ENCODE measurements at regions not wholly inside any gene's neighbourhood (a gene's known extent, or its start where the extent isn't known, plus 50 kb on each side); places are given as distances from the start of the nearest gene placed in this dataset.
"Not testable (repeated sequence)": the region's sequence is repeated elsewhere in the genome, so short reads cannot be mapped to it uniquely, and the experiment has no call there.

DNA sequence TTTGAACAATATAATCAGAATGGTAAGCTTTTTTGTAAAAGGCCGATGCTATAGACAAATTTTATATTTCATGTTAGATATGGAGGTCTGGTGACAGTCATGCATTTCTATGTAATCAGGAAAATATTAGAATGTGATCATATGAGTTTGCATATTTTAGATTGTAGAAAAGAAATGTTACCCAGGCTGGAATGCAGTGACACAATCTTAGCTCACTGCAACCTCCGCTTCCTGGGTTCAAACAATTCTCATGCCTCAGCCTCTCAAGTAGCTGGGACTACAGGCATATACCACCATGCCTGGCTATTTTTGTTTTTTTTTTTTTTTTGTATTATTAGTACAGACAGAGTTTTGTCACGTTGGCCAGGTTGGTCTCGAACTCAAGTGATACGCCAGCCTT, 152.0 kb downstream of the LMLN start (continued):
- TF ChIP-seq, protein P1, sequence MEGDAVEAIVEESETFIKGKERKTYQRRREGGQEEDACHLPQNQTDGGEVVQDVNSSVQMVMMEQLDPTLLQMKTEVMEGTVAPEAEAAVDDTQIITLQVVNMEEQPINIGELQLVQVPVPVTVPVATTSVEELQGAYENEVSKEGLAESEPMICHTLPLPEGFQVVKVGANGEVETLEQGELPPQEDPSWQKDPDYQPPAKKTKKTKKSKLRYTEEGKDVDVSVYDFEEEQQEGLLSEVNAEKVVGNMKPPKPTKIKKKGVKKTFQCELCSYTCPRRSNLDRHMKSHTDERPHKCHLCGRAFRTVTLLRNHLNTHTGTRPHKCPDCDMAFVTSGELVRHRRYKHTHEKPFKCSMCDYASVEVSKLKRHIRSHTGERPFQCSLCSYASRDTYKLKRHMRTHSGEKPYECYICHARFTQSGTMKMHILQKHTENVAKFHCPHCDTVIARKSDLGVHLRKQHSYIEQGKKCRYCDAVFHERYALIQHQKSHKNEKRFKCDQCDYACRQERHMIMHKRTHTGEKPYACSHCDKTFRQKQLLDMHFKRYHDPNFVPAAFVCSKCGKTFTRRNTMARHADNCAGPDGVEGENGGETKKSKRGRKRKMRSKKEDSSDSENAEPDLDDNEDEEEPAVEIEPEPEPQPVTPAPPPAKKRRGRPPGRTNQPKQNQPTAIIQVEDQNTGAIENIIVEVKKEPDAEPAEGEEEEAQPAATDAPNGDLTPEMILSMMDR (IDR thresholded peaks at IDR 0.05; ENCODE audit: low read depth, low read length, missing input control) = no peak
- no peak for TF ChIP-seq HNF4G (IDR thresholded peaks at IDR 0.05)
- no peak for TF ChIP-seq HNF4A (conservative IDR thresholded peaks at IDR 0.05)
- TF ChIP-seq RXRA (IDR thresholded peaks at IDR 0.05) = no peak
- TF ChIP-seq YY1 (IDR thresholded peaks at IDR 0.05) = no peak

GRCh38 chr3:198113206-198114053, 153.4 kb downstream of the LMLN start:
- H3K4me3 ChIP-seq (ENCODE audit: low read depth in 1 of 3, low read length in 3 of 3) = peak overlapping the region in 1 of 3 donors; percentile 38
- peaks cover 3 to 16% (median 7%) of the 10 kb centered on the region in 4 donors for H3K27me3 ChIP-seq (ENCODE audit: control insufficient read depth in 4 of 4, insufficient read depth in 4 of 4, low read length in 3 of 4)
- peaks cover 0 to 5% (median 0%) of the 10 kb centered on the region in 4 donors for H3K4me1 ChIP-seq (ENCODE audit: control insufficient read depth in 4 of 4, insufficient read depth in 4 of 4, low read length in 3 of 4)
- whole genome bisulfite sequencing = 10% methylated on average over 59 of the region's 59 CpGs
- DNase-seq (ENCODE audit: low spot score) = no peak
- TF ChIP-seq, protein P1 (IDR thresholded peaks at IDR 0.05; ENCODE audit: low read depth, low read length, missing input control) = no peak
- no peak for TF ChIP-seq ATF3 (IDR thresholded peaks at IDR 0.05)
- TF ChIP-seq JUND (IDR thresholded peaks at IDR 0.05) = no peak
- TF ChIP-seq FOXA1 (IDR thresholded peaks at IDR 0.05) = no peak
- no peak for TF ChIP-seq YY1 (IDR thresholded peaks at IDR 0.05)
- no peak for TF ChIP-seq GABPA (IDR thresholded peaks at IDR 0.05 in 1 of 2, conservative IDR thresholded peaks at IDR 0.05 in 1 of 2)
- no peak for TF ChIP-seq TAF1 (conservative IDR thresholded peaks at IDR 0.05)
- no peak for TF ChIP-seq NR2F2 (IDR thresholded peaks at IDR 0.05)
- no peak for TF ChIP-seq RXRA (IDR thresholded peaks at IDR 0.05)
- TF ChIP-seq, protein P2, sequence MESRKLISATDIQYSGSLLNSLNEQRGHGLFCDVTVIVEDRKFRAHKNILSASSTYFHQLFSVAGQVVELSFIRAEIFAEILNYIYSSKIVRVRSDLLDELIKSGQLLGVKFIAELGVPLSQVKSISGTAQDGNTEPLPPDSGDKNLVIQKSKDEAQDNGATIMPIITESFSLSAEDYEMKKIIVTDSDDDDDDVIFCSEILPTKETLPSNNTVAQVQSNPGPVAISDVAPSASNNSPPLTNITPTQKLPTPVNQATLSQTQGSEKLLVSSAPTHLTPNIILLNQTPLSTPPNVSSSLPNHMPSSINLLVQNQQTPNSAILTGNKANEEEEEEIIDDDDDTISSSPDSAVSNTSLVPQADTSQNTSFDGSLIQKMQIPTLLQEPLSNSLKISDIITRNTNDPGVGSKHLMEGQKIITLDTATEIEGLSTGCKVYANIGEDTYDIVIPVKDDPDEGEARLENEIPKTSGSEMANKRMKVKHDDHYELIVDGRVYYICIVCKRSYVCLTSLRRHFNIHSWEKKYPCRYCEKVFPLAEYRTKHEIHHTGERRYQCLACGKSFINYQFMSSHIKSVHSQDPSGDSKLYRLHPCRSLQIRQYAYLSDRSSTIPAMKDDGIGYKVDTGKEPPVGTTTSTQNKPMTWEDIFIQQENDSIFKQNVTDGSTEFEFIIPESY (IDR thresholded peaks at IDR 0.05) = no peak
- no peak for TF ChIP-seq RAD21 (IDR thresholded peaks at IDR 0.05)
- TF ChIP-seq HNF4G (IDR thresholded peaks at IDR 0.05) = no peak
- TF ChIP-seq FOXA2 (IDR thresholded peaks at IDR 0.05) = no peak
- TF ChIP-seq, protein P3, sequence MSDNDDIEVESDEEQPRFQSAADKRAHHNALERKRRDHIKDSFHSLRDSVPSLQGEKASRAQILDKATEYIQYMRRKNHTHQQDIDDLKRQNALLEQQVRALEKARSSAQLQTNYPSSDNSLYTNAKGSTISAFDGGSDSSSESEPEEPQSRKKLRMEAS (IDR thresholded peaks at IDR 0.05) = no peak
- H3K9me3 ChIP-seq (ENCODE audit: control insufficient read depth in 4 of 4, low read length in 3 of 4) = peaks cover 0 to 4% (median 0%) of the 10 kb centered on the region in 4 donors
- H3K9ac ChIP-seq (ENCODE audit: low read depth in 1 of 2, low read length in 2 of 2) = no peak overlapping the region
- no peak overlapping the region for H3K27ac ChIP-seq (ENCODE audit: low read depth in 1 of 2, low read length in 2 of 2)
- H3K36me3 ChIP-seq (ENCODE audit: control insufficient read depth in 4 of 4, insufficient read depth in 3 of 4, low read depth in 1 of 4, low read length in 3 of 4) = no peaks in the 10 kb centered on the region

DNA sequence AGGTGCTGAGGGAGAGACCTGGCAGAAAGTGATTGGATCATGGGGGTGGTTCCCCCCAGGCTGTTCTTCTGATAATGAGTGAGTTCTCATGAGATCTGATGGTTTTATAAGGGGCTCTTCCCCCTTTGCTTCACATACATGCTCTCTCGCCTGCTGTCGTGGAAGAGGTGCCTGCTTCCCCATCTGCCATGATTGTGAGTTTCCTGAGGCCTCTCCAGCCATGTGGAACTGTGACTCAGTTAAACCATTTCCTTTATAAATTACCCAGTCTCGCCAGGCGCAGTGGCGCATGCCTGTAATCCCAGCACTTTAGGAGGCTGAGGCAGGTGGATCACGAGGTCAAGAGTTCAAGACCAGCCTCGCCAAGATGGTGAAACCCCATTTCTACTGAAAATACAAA, 154.5 kb downstream of the LMLN start:
- H3K9ac ChIP-seq (ENCODE audit: low read depth in 1 of 2, low read length in 2 of 2); H3K27ac ChIP-seq (ENCODE audit: low read depth in 1 of 2, low read length in 2 of 2); H3K4me1 ChIP-seq (ENCODE audit: control insufficient read depth in 4 of 4, insufficient read depth in 4 of 4, low read length in 3 of 4); H3K4me3 ChIP-seq (ENCODE audit: low read depth in 1 of 3, low read length in 3 of 3); H3K9me3 ChIP-seq (ENCODE audit: control insufficient read depth in 4 of 4, low read length in 3 of 4); H3K36me3 ChIP-seq (ENCODE audit: control insufficient read depth in 4 of 4, insufficient read depth in 3 of 4, low read depth in 1 of 4, low read length in 3 of 4); DNase-seq (ENCODE audit: low spot score): not testable (repeated sequence)
- H3K27me3 ChIP-seq (ENCODE audit: control insufficient read depth in 4 of 4, insufficient read depth in 4 of 4, low read length in 3 of 4) = peaks cover 3 to 12% (median 7%) of the 10 kb centered on the region in 4 donors
- WGBS = 87% methylated on average over 7 of the region's 7 CpGs

DNA sequence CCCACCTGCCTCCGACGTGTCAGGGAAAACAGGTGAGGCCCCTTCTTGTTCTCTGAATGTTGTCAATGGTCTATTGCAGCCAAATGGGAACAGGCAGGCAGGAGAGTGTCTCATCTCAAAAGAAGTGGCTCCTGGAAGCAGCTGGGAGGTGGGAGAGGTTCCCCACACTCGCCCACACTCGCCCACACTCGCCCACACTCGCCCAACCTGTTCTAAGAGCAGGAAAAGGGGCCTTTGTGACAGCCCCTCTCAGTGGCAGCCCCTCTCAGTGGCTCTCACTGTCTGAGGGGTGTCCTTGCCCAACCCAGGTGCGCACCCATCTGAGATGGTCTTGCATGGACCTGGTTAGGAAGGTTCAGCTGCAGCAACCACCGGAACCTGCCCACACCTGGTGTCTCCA, 162.2 kb downstream of the LMLN start:
- not testable (repeated sequence) for H3K27me3 ChIP-seq (ENCODE audit: control insufficient read depth in 4 of 4, insufficient read depth in 4 of 4, low read length in 3 of 4); DNase-seq (ENCODE audit: low spot score); H3K9ac ChIP-seq (ENCODE audit: low read depth in 1 of 2, low read length in 2 of 2); H3K4me1 ChIP-seq (ENCODE audit: control insufficient read depth in 4 of 4, insufficient read depth in 4 of 4, low read length in 3 of 4); H3K36me3 ChIP-seq (ENCODE audit: control insufficient read depth in 4 of 4, insufficient read depth in 3 of 4, low read depth in 1 of 4, low read length in 3 of 4); H3K27ac ChIP-seq (ENCODE audit: low read depth in 1 of 2, low read length in 2 of 2); H3K9me3 ChIP-seq (ENCODE audit: control insufficient read depth in 4 of 4, low read length in 3 of 4); H3K4me3 ChIP-seq (ENCODE audit: low read depth in 1 of 3, low read length in 3 of 3)
- 83% methylated on average over 8 of the region's 8 CpGs for WGBS
